ENCODE measurements at regions not wholly inside any gene's neighbourhood (a gene's known extent, or its start where the extent isn't known, plus 50 kb on each side); places are given as distances from the start of the nearest gene placed in this dataset.
"Not testable (repeated sequence)": the region's sequence is repeated elsewhere in the genome, so short reads cannot be mapped to it uniquely, and the experiment has no call there.

DNA sequence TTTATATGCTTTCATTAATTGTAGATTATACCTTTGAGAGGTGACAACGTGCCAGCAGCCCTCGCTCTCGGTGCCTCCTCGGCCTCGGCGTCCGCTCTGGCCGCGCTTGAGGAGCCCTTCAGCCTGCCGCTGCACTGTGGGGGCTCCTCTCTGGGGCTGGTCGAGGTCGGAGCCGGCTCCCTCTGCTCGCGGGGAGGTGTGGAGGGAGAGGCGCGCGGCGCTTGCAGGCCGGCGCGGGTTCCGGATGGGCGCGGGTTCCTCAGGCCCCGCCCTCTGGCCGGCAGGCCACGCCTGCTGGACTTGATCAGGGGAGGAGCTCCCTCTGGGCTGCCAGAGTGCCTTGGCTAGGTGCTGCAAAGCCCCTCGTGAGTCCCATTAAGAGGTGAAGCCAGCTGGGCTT, 321.1 kb upstream of the PCDH18 start:
- DNase-seq (ENCODE audit: extremely low read depth, low read depth), result no peak
- no peak overlapping the region for H3K4me3 ChIP-seq (replicated peaks; ENCODE audit: low read depth, low read length)
- TF ChIP-seq, protein P1, sequence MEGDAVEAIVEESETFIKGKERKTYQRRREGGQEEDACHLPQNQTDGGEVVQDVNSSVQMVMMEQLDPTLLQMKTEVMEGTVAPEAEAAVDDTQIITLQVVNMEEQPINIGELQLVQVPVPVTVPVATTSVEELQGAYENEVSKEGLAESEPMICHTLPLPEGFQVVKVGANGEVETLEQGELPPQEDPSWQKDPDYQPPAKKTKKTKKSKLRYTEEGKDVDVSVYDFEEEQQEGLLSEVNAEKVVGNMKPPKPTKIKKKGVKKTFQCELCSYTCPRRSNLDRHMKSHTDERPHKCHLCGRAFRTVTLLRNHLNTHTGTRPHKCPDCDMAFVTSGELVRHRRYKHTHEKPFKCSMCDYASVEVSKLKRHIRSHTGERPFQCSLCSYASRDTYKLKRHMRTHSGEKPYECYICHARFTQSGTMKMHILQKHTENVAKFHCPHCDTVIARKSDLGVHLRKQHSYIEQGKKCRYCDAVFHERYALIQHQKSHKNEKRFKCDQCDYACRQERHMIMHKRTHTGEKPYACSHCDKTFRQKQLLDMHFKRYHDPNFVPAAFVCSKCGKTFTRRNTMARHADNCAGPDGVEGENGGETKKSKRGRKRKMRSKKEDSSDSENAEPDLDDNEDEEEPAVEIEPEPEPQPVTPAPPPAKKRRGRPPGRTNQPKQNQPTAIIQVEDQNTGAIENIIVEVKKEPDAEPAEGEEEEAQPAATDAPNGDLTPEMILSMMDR (IDR thresholded peaks at IDR 0.05; ENCODE audit: low read depth, low read length, missing control alignments), result no peak

DNA sequence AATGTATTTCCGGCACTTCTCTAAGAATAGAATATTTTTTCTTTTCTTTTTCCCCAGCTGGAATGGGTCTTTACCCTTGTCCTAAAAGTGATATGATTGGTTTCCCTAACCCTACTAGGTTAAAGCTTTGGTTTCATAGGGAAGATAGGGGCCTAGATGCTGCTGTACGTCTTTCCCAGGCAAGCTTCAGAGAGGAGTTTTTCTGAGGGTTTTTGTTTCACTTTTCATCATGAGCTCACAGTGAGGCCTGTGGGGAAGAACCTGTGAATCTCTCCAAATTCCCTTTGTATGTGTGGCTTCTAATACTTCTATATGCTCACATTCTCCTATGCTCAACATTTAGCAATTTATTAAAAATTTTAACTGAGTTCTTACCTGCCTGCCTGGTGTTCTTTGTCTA, 320.0 kb upstream of the PCDH18 start:
- TF ChIP-seq, protein P1 (IDR thresholded peaks at IDR 0.05; ENCODE audit: low read depth, low read length, missing control alignments), result no peak
- no peak for DNase-seq (ENCODE audit: extremely low read depth, low read depth)
- no peak overlapping the region for H3K4me3 ChIP-seq (replicated peaks; ENCODE audit: low read depth, low read length)

DNA sequence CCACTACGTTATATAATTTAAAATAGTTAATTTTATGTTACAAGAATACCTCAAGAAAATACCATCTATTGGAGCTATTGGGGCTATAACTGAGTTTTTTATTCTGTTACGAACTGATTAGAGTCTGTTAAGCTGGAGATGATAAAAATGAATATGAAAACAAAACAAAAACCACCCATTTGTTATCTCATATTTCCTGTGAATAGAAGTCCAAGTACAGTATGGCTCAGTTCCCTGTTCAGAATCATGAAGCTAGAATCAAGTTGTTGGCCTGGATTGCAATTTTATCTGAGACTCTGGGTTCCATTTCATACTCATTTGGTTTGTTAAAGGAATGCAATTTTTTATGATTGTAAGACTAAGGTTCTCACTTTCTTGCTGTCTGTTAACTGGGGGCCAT, 319.1 kb upstream of the PCDH18 start:
- H3K4me3 ChIP-seq (replicated peaks; ENCODE audit: low read depth, low read length), result no peak overlapping the region
- TF ChIP-seq, protein P1 (IDR thresholded peaks at IDR 0.05; ENCODE audit: low read depth, low read length, missing control alignments), result no peak
- DNase-seq (ENCODE audit: extremely low read depth, low read depth), result no peak

DNA sequence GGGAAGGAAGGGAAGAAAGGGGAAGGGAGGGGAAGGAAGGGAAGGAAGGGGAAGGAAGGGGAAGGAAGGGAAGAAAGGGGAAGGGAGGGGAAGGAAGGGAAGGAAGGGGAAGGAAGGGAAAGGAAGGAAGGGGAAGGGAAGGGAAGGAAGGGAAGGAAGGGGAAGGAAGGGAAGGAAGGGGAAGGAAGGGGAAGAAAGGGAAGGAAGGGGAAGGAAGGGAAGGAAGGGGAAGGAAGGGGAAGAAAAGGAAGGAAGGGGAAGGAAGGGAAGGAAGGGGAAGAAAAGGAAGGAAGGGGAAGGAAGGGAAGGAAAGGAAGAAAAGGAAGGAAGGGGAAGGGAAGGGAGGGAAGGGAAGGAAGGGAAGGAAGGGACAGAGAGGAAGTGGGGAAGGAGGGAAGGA, 295.7 kb upstream of the PCDH18 start:
- not testable (repeated sequence) for DNase-seq (ENCODE audit: extremely low read depth, low read depth); H3K4me3 ChIP-seq (replicated peaks; ENCODE audit: low read depth, low read length)

DNA sequence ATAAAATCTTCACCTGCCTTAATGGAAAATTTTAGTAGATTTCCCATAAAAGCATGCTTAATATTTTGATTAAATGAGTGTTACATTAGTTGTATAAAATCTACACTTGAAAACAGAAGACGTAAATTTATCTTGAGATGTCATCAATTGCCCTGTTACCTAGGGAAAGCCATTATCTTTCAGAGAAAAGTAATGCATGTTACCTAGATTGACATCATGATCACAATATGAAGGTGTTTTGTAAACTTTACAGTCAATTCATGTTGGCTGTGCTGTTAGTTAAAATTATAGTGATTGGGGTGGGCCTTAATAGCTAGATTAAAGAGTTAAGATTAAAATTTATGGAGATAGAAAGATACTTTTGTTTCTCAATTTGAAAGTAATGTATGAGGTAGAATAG, 293.2 kb upstream of the PCDH18 start:
- DNase-seq (ENCODE audit: extremely low read depth, low read depth), result no peak
- H3K4me3 ChIP-seq (replicated peaks; ENCODE audit: low read depth, low read length), result no peak overlapping the region
- TF ChIP-seq, protein P1 (IDR thresholded peaks at IDR 0.05; ENCODE audit: low read depth, low read length, missing control alignments), result no peak

DNA sequence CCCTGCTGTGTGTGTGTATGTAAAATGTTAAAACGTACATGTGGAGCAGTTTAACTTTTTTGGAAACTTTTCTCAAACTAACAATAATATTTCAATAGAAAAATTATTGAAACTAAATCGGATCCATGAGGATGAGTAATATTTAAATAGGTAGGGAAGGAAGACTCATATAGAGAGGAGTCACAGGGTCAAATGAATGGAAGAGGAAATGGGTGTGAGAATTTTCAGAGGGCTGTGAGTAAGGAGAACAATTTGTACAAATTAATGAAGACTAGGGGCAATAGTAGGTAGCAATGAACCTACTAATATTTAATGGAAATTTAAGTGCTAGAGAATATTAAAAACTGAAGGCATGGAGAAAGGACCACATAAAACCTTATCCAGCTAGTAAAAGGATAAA, 290.7 kb upstream of the PCDH18 start:
- TF ChIP-seq, protein P1 (IDR thresholded peaks at IDR 0.05; ENCODE audit: low read depth, low read length, missing control alignments), result no peak
- no peak overlapping the region for H3K4me3 ChIP-seq (replicated peaks; ENCODE audit: low read depth, low read length)
- no peak for DNase-seq (ENCODE audit: extremely low read depth, low read depth)

DNA sequence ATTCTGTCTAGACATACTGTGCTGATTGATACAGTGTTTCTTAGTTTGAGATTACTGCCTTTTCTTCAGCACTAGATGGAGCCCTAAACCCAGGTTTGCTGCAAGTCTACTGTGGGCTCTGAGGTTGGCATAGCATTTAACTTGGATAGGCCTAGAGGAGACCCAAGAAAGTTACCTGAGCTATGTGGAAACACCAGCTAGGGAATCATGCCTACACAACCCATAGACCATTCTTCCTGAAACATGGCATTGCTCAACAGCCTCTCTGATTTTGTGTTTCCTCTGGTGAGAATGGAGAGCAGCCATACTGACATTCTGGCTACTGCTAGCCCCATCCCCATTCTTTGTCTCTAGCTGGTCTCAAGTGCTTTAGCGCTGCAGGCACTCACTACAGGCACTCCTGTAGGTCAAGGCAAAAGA, 287.7 kb upstream of the PCDH18 start:
- TF ChIP-seq, protein P1 (IDR thresholded peaks at IDR 0.05; ENCODE audit: low read depth, low read length, missing control alignments), result peak; percentile 66
- DNase-seq (ENCODE audit: extremely low read depth, low read depth), result peak; percentile 24
- no peak overlapping the region for H3K4me3 ChIP-seq (replicated peaks; ENCODE audit: low read depth, low read length)
